Ovary (tissue), 3 donors: ENCODE measurements at regions not wholly inside any gene's neighbourhood (a gene's known extent, or its start where the extent isn't known, plus 50 kb on each side); places are given as distances from the start of the nearest gene placed in this dataset.

Source experiments
- CTCF ChIP-seq, 3 donors: fragments of 450-650 bp in 2 of 3; fragments of 200-600 bp in 1 of 3; IDR thresholded peaks; one replicate each; pipeline versions ENCODE4 v1.5.1 to v1.8.0; 2016 to 2022; ENCODE audit warnings: antibody characterized with exemption in 3 of 3, mild to moderate bottlenecking in 1 of 3
- POLR2A ChIP-seq: fragments of 450-650 bp; IDR thresholded peaks from one replicate; pipeline ENCODE4 v1.6.1; 2017; ENCODE audit warnings: antibody characterized with exemption, mild to moderate bottlenecking, moderate library complexity
- donor health status: DM: no; HTN: no; CAD: no.

DNA sequence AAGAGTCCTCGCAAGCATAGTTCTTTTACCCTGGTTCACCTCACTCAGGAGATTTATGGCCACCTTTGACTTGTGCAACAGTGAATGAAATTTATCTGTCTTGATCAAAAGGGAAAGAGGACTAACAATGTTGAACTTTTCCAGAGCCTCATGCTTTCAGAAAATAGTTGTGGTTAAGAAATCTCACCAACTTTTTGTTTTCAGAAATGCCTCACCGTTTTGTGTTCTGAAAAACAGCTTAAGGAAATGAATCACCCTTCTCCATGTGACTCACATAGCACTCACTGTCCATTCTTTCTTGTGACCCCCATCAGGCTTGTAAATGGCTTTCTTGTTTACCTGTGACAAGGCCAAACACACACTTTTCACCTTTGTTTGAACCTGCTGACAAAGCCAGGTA lies 148.6 kb upstream of the FAM3C start:
- no peak for TF ChIP-seq CTCF (IDR thresholded peaks at IDR 0.05)
- TF ChIP-seq POLR2A, result no peak
